ENCODE measurements at regions not wholly inside any gene's neighbourhood (a gene's known extent, or its start where the extent isn't known, plus 50 kb on each side); places are given as distances from the start of the nearest gene placed in this dataset.

GRCh38 chr18:73511771-73512503, 635.7 kb downstream of the FBXO15 start:
- TF ChIP-seq EZH2 (IDR thresholded peaks at IDR 0.05; ENCODE audit: borderline replicate concordance, control insufficient read depth, low read depth, low read length) = no peak
- TF ChIP-seq RFX5 (IDR thresholded peaks at IDR 0.05; ENCODE audit: low read depth, low read length) = no peak
- no peak for TF ChIP-seq NFYA (IDR thresholded peaks at IDR 0.05; ENCODE audit: borderline replicate concordance, low read depth, low read length)
- TF ChIP-seq, protein P1, sequence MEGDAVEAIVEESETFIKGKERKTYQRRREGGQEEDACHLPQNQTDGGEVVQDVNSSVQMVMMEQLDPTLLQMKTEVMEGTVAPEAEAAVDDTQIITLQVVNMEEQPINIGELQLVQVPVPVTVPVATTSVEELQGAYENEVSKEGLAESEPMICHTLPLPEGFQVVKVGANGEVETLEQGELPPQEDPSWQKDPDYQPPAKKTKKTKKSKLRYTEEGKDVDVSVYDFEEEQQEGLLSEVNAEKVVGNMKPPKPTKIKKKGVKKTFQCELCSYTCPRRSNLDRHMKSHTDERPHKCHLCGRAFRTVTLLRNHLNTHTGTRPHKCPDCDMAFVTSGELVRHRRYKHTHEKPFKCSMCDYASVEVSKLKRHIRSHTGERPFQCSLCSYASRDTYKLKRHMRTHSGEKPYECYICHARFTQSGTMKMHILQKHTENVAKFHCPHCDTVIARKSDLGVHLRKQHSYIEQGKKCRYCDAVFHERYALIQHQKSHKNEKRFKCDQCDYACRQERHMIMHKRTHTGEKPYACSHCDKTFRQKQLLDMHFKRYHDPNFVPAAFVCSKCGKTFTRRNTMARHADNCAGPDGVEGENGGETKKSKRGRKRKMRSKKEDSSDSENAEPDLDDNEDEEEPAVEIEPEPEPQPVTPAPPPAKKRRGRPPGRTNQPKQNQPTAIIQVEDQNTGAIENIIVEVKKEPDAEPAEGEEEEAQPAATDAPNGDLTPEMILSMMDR (IDR thresholded peaks at IDR 0.05 in 2 of 3, conservative IDR thresholded peaks at IDR 0.05 in 1 of 3; ENCODE audit: control insufficient read depth in 2 of 3, extremely low read depth in 1 of 3, insufficient read depth in 1 of 3, low read depth in 3 of 3, low read length in 3 of 3) = no peak
- no peak for TF ChIP-seq E4F1 (IDR thresholded peaks at IDR 0.05; ENCODE audit: borderline replicate concordance, partially characterized antibody)
- no peak for TF ChIP-seq ZNF274 (IDR thresholded peaks at IDR 0.05; ENCODE audit: insufficient read depth, insufficient read length)
- TF ChIP-seq BRCA1 (IDR thresholded peaks at IDR 0.05; ENCODE audit: low read depth, low read length) = no peak
- no peak for TF ChIP-seq ATF2 (IDR thresholded peaks at IDR 0.05; ENCODE audit: low read length)
- no peak for TF ChIP-seq TARDBP (IDR thresholded peaks at IDR 0.05; ENCODE audit: borderline replicate concordance)
- no peak for TF ChIP-seq USF2 (IDR thresholded peaks at IDR 0.05; ENCODE audit: borderline replicate concordance, low read depth, low read length)
- no peak for TF ChIP-seq IKZF1 (conservative IDR thresholded peaks at IDR 0.05)
- TF ChIP-seq ZZZ3 (IDR thresholded peaks at IDR 0.05; ENCODE audit: control insufficient read depth, insufficient read length, low read depth) = no peak
- TF ChIP-seq NKRF (conservative IDR thresholded peaks at IDR 0.05) = no peak
- TF ChIP-seq POLR2A (IDR thresholded peaks at IDR 0.05; ENCODE audit: low read depth, low read length) = no peak
